ENCODE measurements at regions not wholly inside any gene's neighbourhood (a gene's known extent, or its start where the extent isn't known, plus 50 kb on each side); places are given as distances from the start of the nearest gene placed in this dataset.

GRCh38 chr4:35653451-35653850, 590.9 kb downstream of the ARAP2 start:
- no peak for TF ChIP-seq POLR2A (IDR thresholded peaks at IDR 0.05)
- no peak for TF ChIP-seq CTCF (IDR thresholded peaks at IDR 0.05)

Data from right lobe of liver (tissue), 4 donors.